IPS DF 4.7 (cell line): ENCODE measurements at regions not wholly inside any gene's neighbourhood (a gene's known extent, or its start where the extent isn't known, plus 50 kb on each side); places are given as distances from the start of the nearest gene placed in this dataset.
"Not testable (repeated sequence)": the region's sequence is repeated elsewhere in the genome, so short reads cannot be mapped to it uniquely, and the experiment has no call there.

Experiments
- DNase-seq: peaks from one replicate; pipeline ENCODE4 v3.0.0-alpha.2; 2013; ENCODE audit warnings: low spot score; ENCODE audit errors: extremely low read depth

- not testable (repeated sequence) for DNase-seq
These were observed 105.5 kb downstream of the ZBTB18 start for GRCh38 chr1:244156617-244157016.

GRCh38 chr1:244157731-244158438 is 106.8 kb downstream of the ZBTB18 start:
- no peak for DNase-seq

GRCh38 chr1:244159646-244160045 is 108.6 kb downstream of the ZBTB18 start:
- DNase-seq, result no peak

GRCh38 chr1:244160455-244161235 is 109.6 kb downstream of the ZBTB18 start:
- DNase-seq, result no peak

- DNase-seq, result no peak
These were observed 110.1 kb downstream of the ZBTB18 start for GRCh38 chr1:244161236-244161510.

- no peak for DNase-seq
These were observed 111.9 kb downstream of the ZBTB18 start for GRCh38 chr1:244162786-244163530.

GRCh38 chr1:244163861-244164510 is 112.9 kb downstream of the ZBTB18 start:
- DNase-seq, result peak; percentile 58

- DNase-seq, result no peak
These were observed 113.4 kb downstream of the ZBTB18 start for GRCh38 chr1:244164511-244164890.

- DNase-seq, result no peak
These were observed 113.9 kb downstream of the ZBTB18 start for GRCh38 chr1:244165021-244165420.

- DNase-seq, result no peak
These were observed 114.6 kb downstream of the ZBTB18 start for GRCh38 chr1:244165701-244166100.

GRCh38 chr1:244171241-244171985 is 120.3 kb downstream of the ZBTB18 start:
- DNase-seq, result no peak

- no peak for DNase-seq
These were observed 122.2 kb downstream of the ZBTB18 start for GRCh38 chr1:244173240-244173639.

- no peak for DNase-seq
These were observed 122.7 kb downstream of the ZBTB18 start for GRCh38 chr1:244173769-244174168.

GRCh38 chr1:244174922-244175521 is 123.9 kb downstream of the ZBTB18 start:
- no peak for DNase-seq

- no peak for DNase-seq
These were observed 125.1 kb downstream of the ZBTB18 start for GRCh38 chr1:244176201-244176600.

GRCh38 chr1:244180256-244180655 is 129.2 kb downstream of the ZBTB18 start:
- DNase-seq, result no peak

GRCh38 chr1:244181867-244182266 is 130.8 kb downstream of the ZBTB18 start:
- DNase-seq, result no peak

GRCh38 chr1:244183037-244183436 is 132.0 kb downstream of the ZBTB18 start:
- DNase-seq, result no peak

GRCh38 chr1:244186372-244186771 is 135.3 kb downstream of the ZBTB18 start:
- no peak for DNase-seq

GRCh38 chr1:244187310-244187709 is 136.2 kb downstream of the ZBTB18 start:
- no peak for DNase-seq

- no peak for DNase-seq
These were observed 140.5 kb downstream of the ZBTB18 start for GRCh38 chr1:244191581-244191980.
